Lower leg skin (tissue), 4 donors: ENCODE measurements at regions not wholly inside any gene's neighbourhood (a gene's known extent, or its start where the extent isn't known, plus 50 kb on each side); places are given as distances from the start of the nearest gene placed in this dataset.

Source experiments
- DNase-seq, 2 donors: peaks; one replicate each; pipeline ENCODE4 v3.0.0-alpha.2; 2019; ENCODE audit warnings: low spot score in 2 of 2
- H3K4me3 ChIP-seq: fragments of 200-600 bp; sonication (generic); 2 replicates; pipeline ENCODE4 v1.5.1; 2017; ENCODE audit warnings: mild to moderate bottlenecking, low read depth; ENCODE audit not compliant: poor library complexity, severe bottlenecking
- POLR2A ChIP-seq, 2 donors: fragments of 450-650 bp; IDR thresholded peaks; one replicate each; pipeline ENCODE4 v1.6.1; 2016 to 2017; ENCODE audit warnings: antibody characterized with exemption in 2 of 2, mild to moderate bottlenecking in 1 of 2, moderate library complexity in 1 of 2
- WGBS, 2 donors: methylation state at CpG; one replicate each; pipeline ENCODE4 v1.1.5; 2018; 5-methylcytosine and 5-hydroxymethylcytosine counted together
- intact Hi-C: fragments of 100-400 bp; cut with DNase I; formaldehyde crosslinking; loops from one replicate; pipeline ENCODE4 v1.15.0; 2023; ENCODE audit warnings: low total_unique reads
- TF ChIP-seq, protein P1 (sequence below), 3 donors: fragments of 450-650 bp; IDR thresholded peaks; one replicate each; pipeline ENCODE4 v1.5.1; 2016; ENCODE audit warnings: antibody characterized with exemption in 3 of 3, mild to moderate bottlenecking in 3 of 3, moderate library complexity in 2 of 3

DNA sequence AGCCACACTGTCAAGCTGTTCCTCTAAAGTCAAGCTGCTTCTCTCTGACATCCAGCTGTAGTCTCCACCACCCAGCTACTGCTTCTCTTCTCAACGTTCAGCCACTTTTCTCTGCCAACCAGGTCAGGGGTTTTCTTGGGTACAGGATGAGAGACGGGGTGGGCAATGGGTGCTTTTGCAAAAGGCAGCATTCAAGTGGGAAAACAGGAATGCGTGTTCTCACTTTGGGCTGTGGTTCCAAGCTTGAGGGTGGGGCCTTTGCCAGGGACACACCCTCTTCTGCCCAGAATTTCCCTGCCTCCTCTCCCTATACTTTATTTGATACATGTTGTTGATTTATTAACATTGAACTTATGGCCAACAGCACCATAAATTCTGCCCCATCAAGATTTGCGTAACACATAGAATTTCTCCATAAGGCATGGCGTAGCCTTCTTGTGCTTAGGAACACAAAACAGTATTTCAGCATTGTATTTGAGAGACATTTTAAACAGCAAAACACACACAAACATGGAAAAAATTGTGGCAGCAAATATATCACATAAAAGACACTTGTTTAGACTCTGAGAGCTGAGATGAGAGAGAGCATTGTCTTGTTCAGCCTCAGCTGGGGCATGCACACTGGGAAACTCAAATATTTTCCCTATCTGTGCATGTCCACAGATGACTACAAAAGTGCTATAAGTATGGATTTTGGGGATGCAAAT lies 392.8 kb downstream of the SLITRK6 start:
- no peak for DNase-seq
- 68 to 86% methylated on average over 5 of the region's 5 CpGs for WGBS, 2 donors
- TF ChIP-seq POLR2A (IDR thresholded peaks at IDR 0.05), result no peak
- TF ChIP-seq, protein P1, sequence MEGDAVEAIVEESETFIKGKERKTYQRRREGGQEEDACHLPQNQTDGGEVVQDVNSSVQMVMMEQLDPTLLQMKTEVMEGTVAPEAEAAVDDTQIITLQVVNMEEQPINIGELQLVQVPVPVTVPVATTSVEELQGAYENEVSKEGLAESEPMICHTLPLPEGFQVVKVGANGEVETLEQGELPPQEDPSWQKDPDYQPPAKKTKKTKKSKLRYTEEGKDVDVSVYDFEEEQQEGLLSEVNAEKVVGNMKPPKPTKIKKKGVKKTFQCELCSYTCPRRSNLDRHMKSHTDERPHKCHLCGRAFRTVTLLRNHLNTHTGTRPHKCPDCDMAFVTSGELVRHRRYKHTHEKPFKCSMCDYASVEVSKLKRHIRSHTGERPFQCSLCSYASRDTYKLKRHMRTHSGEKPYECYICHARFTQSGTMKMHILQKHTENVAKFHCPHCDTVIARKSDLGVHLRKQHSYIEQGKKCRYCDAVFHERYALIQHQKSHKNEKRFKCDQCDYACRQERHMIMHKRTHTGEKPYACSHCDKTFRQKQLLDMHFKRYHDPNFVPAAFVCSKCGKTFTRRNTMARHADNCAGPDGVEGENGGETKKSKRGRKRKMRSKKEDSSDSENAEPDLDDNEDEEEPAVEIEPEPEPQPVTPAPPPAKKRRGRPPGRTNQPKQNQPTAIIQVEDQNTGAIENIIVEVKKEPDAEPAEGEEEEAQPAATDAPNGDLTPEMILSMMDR (IDR thresholded peaks at IDR 0.05), result no peak

DNA sequence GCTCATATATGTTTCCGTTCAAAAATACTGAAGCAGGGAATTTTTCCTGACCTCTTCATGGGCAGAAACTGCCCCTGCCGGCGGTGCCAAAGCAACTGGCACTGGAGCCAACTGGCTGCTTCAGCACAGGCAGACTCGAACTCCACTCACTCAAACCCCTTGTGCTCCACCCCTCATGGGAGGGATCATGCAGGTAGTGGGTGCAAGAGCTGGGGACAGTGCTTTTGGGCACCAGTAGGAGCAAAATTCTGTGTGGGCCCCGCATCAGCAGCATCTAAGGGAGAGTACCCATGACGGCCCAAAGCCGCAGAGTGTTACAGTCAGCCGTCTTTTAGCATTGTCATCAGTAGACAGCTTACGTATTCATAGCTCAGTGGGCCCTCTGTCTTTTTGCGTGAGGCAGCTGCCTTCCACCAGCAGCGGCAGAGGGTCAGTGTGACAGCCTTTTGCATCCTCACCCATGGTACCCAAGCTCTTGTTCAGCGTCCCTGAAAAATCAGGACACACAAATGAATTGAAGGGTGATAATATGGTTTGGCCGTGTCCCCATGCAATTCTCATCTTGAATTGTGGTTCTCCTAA lies 393.8 kb downstream of the SLITRK6 start:
- no peak for TF ChIP-seq POLR2A (IDR thresholded peaks at IDR 0.05)
- TF ChIP-seq, protein P1 (IDR thresholded peaks at IDR 0.05), result no peak

More for the DNA sequence above, 392.8 kb downstream of the SLITRK6 start:
- no peak overlapping the region for H3K4me3 ChIP-seq
- intact Hi-C loops, result no loop called here

DNA sequence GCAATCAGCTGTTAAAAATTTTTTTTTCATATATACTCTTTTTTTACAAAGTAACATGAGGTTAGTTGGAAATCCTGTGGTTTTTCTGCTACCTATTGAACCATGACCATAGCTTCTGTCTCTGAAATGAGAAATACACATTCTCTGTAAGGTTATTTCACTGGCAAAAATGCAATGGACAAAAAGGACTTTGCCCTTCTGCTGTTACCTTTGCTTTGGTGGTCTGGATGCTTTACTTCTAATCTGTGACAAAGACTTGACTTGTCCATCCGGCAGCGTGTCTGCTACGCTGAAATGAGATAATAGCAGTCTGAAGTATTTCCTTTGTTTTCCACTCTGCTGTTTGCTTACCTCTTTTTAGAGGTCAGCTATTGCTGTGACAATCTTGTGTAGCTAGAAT lies 412.8 kb downstream of the SLITRK6 start:
- TF ChIP-seq POLR2A (IDR thresholded peaks at IDR 0.05), result no peak
- TF ChIP-seq, protein P1 (IDR thresholded peaks at IDR 0.05), result no peak
- 40 to 62% methylated on average over 3 of the region's 3 CpGs for WGBS, 2 donors
- DNase-seq, result no peak
- H3K4me3 ChIP-seq, result no peak overlapping the region
- intact Hi-C loops, result no loop called here

More for the DNA sequence above, 393.8 kb downstream of the SLITRK6 start:
- H3K4me3 ChIP-seq, result no peak overlapping the region
- no peak for DNase-seq
- intact Hi-C loops, result no loop called here
- 94 to 96% methylated on average over 13 of the region's 13 CpGs for WGBS, 2 donors

DNA sequence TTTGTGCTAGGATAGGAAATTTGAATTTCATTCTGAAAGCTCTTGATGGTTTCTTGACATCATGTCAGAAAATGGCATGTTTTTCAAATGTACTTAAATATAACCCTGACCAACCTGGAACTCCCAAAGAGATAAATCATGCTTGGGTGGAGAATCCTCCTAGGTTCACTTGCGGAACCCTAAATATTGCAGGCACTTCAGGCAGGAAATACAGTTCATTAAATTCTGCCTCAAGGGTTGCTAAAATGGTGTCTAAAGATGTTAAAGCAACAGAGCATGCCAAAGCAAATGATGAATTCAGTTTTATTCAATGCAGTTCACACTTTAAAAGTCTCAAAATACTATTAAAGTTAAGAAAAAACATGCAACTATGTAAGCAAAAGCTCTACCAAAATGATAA lies 415.9 kb downstream of the SLITRK6 start:
- intact Hi-C loops, result no loop called here
- H3K4me3 ChIP-seq, result no peak overlapping the region
- WGBS, 2 donors, result 71 to 77% methylated on average over 1 of the region's 1 CpG

DNA sequence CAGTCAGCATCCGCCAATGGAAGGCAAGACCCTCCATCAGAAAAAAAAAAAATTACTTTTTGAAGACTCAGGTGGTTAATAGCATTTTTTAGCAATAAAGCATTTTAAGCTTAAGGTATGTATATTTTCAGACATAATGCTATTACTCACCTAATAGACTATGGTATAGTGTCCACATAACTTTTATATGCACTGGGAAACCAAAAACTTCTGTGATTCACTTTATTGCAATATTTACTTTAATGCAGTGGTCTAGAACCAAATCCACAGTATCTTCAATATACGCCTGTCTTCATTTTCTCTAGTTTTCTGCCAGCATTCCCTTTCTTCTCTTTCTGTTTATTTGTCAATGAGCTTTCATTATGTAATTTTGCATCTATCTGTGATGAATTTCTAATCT lies 418.1 kb downstream of the SLITRK6 start:
- WGBS, 2 donors, result 94 to 100% methylated on average over 2 of the region's 2 CpGs
- TF ChIP-seq POLR2A (IDR thresholded peaks at IDR 0.05), result no peak
- TF ChIP-seq, protein P1 (IDR thresholded peaks at IDR 0.05), result no peak
- no peak for DNase-seq
- intact Hi-C loops, result no loop called here
- H3K4me3 ChIP-seq, result no peak overlapping the region

More for the DNA sequence above, 415.9 kb downstream of the SLITRK6 start:
- no peak for TF ChIP-seq POLR2A (IDR thresholded peaks at IDR 0.05)
- TF ChIP-seq, protein P1 (IDR thresholded peaks at IDR 0.05), result no peak
- no peak for DNase-seq
